ENCODE measurements at regions not wholly inside any gene's neighbourhood (a gene's known extent, or its start where the extent isn't known, plus 50 kb on each side); places are given as distances from the start of the nearest gene placed in this dataset.
"Not testable (repeated sequence)": the region's sequence is repeated elsewhere in the genome, so short reads cannot be mapped to it uniquely, and the experiment has no call there.

- DNase-seq (ENCODE audit: low spot score), result peak; percentile 62
These were observed 112.9 kb downstream of the METRNL start for GRCh38 chr17:83192161-83192788.

- DNase-seq (ENCODE audit: low spot score), result not testable (repeated sequence)
These were observed 113.5 kb downstream of the METRNL start for GRCh38 chr17:83192789-83193335.

GRCh38 chr17:83193336-83194185 lies 114.2 kb downstream of the METRNL start:
- DNase-seq (ENCODE audit: low spot score), result no peak

GRCh38 chr17:83194186-83194561 lies 114.8 kb downstream of the METRNL start:
- DNase-seq (ENCODE audit: low spot score), result no peak

- peak; percentile 63 for DNase-seq (ENCODE audit: low spot score)
These were observed 115.4 kb downstream of the METRNL start for GRCh38 chr17:83194761-83195329.

- peak; percentile 80 for DNase-seq (ENCODE audit: low spot score)
These were observed 116.1 kb downstream of the METRNL start for GRCh38 chr17:83195330-83196023.

- DNase-seq (ENCODE audit: low spot score), result peak; percentile 60
These were observed 116.6 kb downstream of the METRNL start for GRCh38 chr17:83196024-83196365.

- no peak for DNase-seq (ENCODE audit: low spot score)
These were observed 117.0 kb downstream of the METRNL start for GRCh38 chr17:83196366-83196765.

GRCh38 chr17:83196973-83197880 lies 117.8 kb downstream of the METRNL start:
- peak; percentile 61 for DNase-seq (ENCODE audit: low spot score)

GRCh38 chr17:83198366-83199341 lies 119.2 kb downstream of the METRNL start:
- no peak for DNase-seq (ENCODE audit: low spot score)

GRCh38 chr17:83199500-83200201 lies 120.2 kb downstream of the METRNL start:
- DNase-seq (ENCODE audit: low spot score), result no peak

GRCh38 chr17:83200231-83200699 lies 120.9 kb downstream of the METRNL start:
- no peak for DNase-seq (ENCODE audit: low spot score)

- DNase-seq (ENCODE audit: low spot score), result no peak
These were observed 121.3 kb downstream of the METRNL start for GRCh38 chr17:83200751-83201150.

GRCh38 chr17:83201206-83202001 lies 122.0 kb downstream of the METRNL start:
- no peak for DNase-seq (ENCODE audit: low spot score)

GRCh38 chr17:83202002-83203000 lies 122.9 kb downstream of the METRNL start:
- DNase-seq (ENCODE audit: low spot score), result no peak

- DNase-seq (ENCODE audit: low spot score), result peak; percentile 91
These were observed 123.7 kb downstream of the METRNL start for GRCh38 chr17:83203073-83203471.

All from AG08395 (cell line).